Vagina (tissue), 2 donors: ENCODE measurements at regions not wholly inside any gene's neighbourhood (a gene's known extent, or its start where the extent isn't known, plus 50 kb on each side); places are given as distances from the start of the nearest gene placed in this dataset.

ENCODE experiments used
- CTCF ChIP-seq, 3 experiments: fragments of 450-650 bp in 2 of 3; fragments of 200-600 bp in 1 of 3; sonication (generic) in 1 of 3; IDR thresholded peaks; one replicate each; pipeline ENCODE4 v1.5.1; 2017 to 2019; ENCODE audit warnings: antibody characterized with exemption in 3 of 3, mild to moderate bottlenecking in 2 of 3, moderate library complexity in 2 of 3
- POLR2AphosphoS5 ChIP-seq, 2 donors: sonication (generic); formaldehyde crosslinking; IDR thresholded peaks; one replicate each; pipeline ENCODE4 v1.9.0; 2017; ENCODE audit warnings: antibody characterized with exemption in 2 of 2, mild to moderate bottlenecking in 2 of 2, low read depth in 1 of 2; ENCODE audit not compliant: insufficient read depth in 1 of 2

- TF ChIP-seq POLR2AphosphoS5 (IDR thresholded peaks at IDR 0.05; ENCODE audit: insufficient read depth in 1 of 2, low read depth in 1 of 2) (no peak), CTCF (IDR thresholded peaks at IDR 0.05) (no peak)
Observed at GRCh38 chr13:64556376-64556775, 2673.8 kb downstream of the PCDH9 start.
